ENCODE measurements at regions not wholly inside any gene's neighbourhood (a gene's known extent, or its start where the extent isn't known, plus 50 kb on each side); places are given as distances from the start of the nearest gene placed in this dataset.

DNA sequence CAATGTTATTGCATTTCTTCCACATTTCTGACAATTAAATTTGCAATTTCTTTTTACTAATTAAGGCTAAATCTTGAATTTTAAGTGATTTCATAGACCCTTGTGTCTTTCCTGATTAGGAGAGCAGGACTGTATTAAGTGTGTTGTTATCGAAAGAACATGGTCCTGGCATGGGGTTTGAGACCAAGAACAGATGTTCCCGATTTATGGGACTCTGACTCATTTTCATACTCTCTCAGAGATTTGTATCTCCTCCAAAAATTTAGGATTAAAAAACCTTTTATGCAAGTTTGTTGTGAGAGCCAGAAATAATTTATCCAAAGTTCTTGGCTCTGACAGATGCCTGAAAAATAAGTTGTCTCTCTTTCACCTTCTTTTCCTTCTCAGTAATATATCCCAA lies 589.3 kb upstream of the ARGLU1 start:
- Histone ChIP-seq H2AFZ (ENCODE audit: low read depth, low read length) (no peak overlapping the region), H3K27ac (ENCODE audit: extremely low read depth, low read depth, low read length) (no peak overlapping the region), H3K9me3 (replicated peaks; ENCODE audit: control insufficient read depth, insufficient read depth, low read depth, low read length) (no peaks in the 10 kb centered on the region), H3K4me1 (replicated peaks in 1 of 2; ENCODE audit: control insufficient read depth in 2 of 2, insufficient read depth in 2 of 2, low read length in 2 of 2) (no peaks in the 10 kb centered on the region), H3K79me2 (ENCODE audit: control insufficient read depth, insufficient read depth, low read length) (no peaks in the 10 kb centered on the region), H3K9me1 (ENCODE audit: control insufficient read depth, insufficient read depth, low read length) (no peaks in the 10 kb centered on the region), H3K4me2 (ENCODE audit: insufficient read depth, low read length) (no peak overlapping the region), H3K4me3 (no peak overlapping the region), H4K20me1 (replicated peaks; ENCODE audit: control insufficient read depth, insufficient read depth, low read length) (no peaks in the 10 kb centered on the region), H3K27me3 (ENCODE audit: control insufficient read depth in 2 of 2, insufficient read depth in 2 of 2, low read length in 2 of 2) (no peaks in the 10 kb centered on the region), H3K9ac (ENCODE audit: insufficient read depth in 1 of 2, low read depth in 2 of 2, low read length in 2 of 2) (no peak overlapping the region), H3K36me3 (ENCODE audit: control insufficient read depth, insufficient read depth, low read length) (no peaks in the 10 kb centered on the region)
- no TSS peak for BruUV-seq (replicated peaks)
- in situ Hi-C loops (cut with MboI) (no loop called here), intact Hi-C loops (cut with micrococcal nuclease) (no loop called here)
- ChIA-PET CTCF (ENCODE audit: low intra/inter-chr PET ratio) (no interaction called here), POLR2A (no interaction called here)
- 0% methylated on average over 2 of the region's 2 CpGs for WGBS (ENCODE audit: insufficient coverage, low coverage, missing lambda C conversion rate)
- ATAC-seq (no peak), FAIRE-seq (no peak), DNase-seq (ENCODE audit: extremely low read depth in 1 of 4, low spot score in 3 of 4) (no peak)
- no peak for TF ChIP-seq LEF1 (IDR thresholded peaks at IDR 0.05)
- no peak for TF ChIP-seq XRCC3 (IDR thresholded peaks at IDR 0.05)
- no peak for TF ChIP-seq NR0B1 (IDR thresholded peaks at IDR 0.05; ENCODE audit: partially characterized antibody)
- TF ChIP-seq CTBP1 (IDR thresholded peaks at IDR 0.05; ENCODE audit: borderline replicate concordance): no peak
- no peak for TF ChIP-seq CEBPG (CRISPR knock-in tag; IDR thresholded peaks at IDR 0.05)
- no peak for TF ChIP-seq CEBPG (tag; conservative IDR thresholded peaks at IDR 0.05 in 1 of 2, IDR thresholded peaks at IDR 0.05 in 1 of 2)
- no peak for TF ChIP-seq HNRNPLL (IDR thresholded peaks at IDR 0.05; ENCODE audit: low read depth, low read length, poor library complexity, severe bottlenecking)
- no peak for TF ChIP-seq GABPB1 (CRISPR knock-in tag; IDR thresholded peaks at IDR 0.05)
- TF ChIP-seq ILF3 (IDR thresholded peaks at IDR 0.05; ENCODE audit: borderline replicate concordance): no peak
- no peak for TF ChIP-seq ZKSCAN3 (CRISPR knock-in tag; IDR thresholded peaks at IDR 0.05)
- no peak for TF ChIP-seq ZC3H4 (CRISPR knock-in tag; IDR thresholded peaks at IDR 0.05; ENCODE audit: borderline replicate concordance)
- TF ChIP-seq RFX7 (CRISPR knock-in tag; IDR thresholded peaks at IDR 0.05): no peak
- TF ChIP-seq MAX (CRISPR knock-in tag; IDR thresholded peaks at IDR 0.05): no peak
- no peak for TF ChIP-seq SRSF7 (optimal IDR thresholded peaks at IDR 0.05; ENCODE audit: low read depth, low read length)
- no peak for TF ChIP-seq PRMT5 (CRISPR knock-in tag; IDR thresholded peaks at IDR 0.05)
- TF ChIP-seq MAFF (IDR thresholded peaks at IDR 0.05; ENCODE audit: low read length): no peak
- TF ChIP-seq ZBTB17 (CRISPR knock-in tag; IDR thresholded peaks at IDR 0.05): no peak

All from K562 (cell line).